ENCODE measurements at regions not wholly inside any gene's neighbourhood (a gene's known extent, or its start where the extent isn't known, plus 50 kb on each side); places are given as distances from the start of the nearest gene placed in this dataset.
"Not testable (repeated sequence)": the region's sequence is repeated elsewhere in the genome, so short reads cannot be mapped to it uniquely, and the experiment has no call there.

- no peak for DNase-seq
These were observed 84.6 kb upstream of the SPTLC3 start for GRCh38 chr20:12924126-12924525.

- peak; percentile 88 to 89 for DNase-seq
These were observed 83.5 kb upstream of the SPTLC3 start for GRCh38 chr20:12925210-12925755.

DNA sequence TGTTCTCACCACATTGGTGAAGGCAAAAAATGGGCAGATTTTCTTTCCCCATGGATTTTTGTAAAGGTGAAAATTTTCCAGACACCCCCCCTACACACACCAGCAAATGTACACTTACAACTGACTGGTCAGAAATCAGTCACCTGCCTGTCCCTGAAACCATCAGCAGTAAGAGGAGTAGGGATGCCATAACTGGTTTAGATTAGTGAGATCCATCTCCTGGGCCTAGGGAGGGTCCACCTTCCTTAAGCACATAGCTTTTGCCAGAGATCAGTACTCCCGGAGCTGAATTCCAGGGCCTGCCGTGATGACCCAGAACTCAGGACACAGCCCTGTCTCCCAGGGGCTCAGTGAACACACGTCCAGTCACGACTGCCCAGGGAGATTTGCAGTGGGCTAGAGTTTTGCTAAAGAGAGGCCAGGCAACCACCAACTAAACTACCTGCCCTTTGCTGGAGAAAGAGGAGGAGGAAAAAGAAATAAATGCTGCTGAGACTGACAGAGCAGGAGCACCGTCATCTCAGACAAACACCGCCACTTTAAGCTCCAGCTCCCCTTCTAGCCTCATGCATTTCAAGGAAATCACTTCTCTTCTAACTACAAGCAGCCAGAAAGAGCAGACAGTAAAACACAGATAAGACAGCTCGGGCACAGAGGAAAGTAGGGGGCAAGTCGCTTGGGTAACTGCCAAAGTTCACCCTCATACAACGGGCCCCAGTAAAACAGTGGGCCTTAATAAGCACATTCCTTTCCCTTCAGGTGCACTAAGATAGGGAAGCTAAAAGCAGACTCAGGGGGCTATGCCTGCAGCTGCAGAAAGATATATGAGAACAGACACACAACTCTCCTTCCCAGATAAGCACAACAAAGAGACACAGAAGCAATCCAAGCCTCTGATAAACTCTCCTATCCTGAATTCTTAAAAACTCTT lies 82.6 kb upstream of the SPTLC3 start:
- no peak for DNase-seq

- DNase-seq, result no peak
These were observed 81.3 kb upstream of the SPTLC3 start for GRCh38 chr20:12927489-12927888.

DNA sequence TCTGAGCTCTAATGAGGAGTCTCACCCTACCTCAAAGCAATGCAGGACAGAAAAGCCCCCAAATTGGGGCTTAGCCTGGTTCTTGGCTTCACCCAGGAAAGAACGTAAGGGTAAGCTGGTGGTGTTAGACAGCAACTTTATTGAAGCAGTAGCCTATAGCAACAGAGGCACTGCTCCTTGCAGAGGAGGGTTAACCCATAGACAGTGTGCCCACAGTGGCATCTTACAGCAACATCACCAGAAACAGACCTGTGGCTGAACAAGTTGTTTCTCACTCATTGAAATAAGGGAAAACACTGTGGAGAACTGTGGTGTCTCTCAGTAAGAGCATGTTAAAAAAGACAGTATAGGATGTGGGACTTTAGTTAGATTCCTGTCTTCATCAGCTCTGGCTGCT lies 80.4 kb upstream of the SPTLC3 start:
- DNase-seq, result no peak

DNA sequence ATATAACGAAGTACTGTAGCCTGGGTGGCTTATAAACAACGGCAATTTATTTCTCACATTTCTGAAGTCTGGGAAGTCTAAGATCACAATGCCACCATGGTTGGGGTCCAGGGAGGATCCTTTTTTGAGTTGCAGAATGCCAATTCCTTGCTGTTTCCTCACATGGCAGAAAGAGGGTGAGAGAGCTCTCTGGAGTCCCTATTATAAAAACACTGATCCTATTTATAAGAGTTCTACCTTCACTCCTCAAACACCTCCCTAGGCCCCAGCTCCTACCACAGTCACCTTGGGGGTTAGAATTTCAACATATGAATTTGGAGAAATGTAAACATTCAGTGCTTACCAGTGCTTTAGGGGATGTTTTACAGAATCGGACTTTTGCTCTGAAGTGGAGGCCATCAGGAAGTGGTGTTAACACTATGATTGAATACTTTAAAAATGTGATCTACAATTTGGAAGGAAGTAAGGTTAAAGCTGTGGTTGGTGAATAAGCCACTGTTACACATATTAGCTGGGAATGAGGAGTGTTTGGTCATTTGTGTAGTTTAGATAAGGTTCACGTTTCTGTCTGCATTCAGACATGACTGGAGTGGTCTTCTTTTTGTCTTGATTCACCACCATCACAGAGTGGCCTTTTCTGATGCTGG lies 79.9 kb upstream of the SPTLC3 start:
- peak in 1 of 2 experiments; percentile 14 for DNase-seq

DNA sequence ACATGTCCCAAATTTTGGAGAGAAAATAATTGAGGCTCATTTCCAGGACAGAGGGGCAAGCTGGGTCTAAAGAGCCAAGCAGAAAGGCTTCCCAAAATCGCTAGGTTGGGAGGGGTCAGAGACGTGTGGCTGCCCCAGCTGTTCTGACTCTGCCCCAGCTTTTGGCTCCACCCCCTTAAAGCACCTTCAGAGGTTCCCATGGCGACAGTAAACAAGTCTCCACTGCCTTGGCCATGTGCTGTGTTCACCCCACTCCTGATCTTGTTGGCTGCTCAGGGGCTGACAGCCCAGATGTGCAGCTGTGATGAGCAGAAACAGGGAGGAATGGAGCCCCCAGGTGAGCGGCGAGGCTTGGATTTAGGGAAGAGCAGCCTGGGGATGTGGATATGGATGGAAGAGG lies 72.8 kb upstream of the SPTLC3 start:
- no peak for DNase-seq

GRCh38 chr20:12936524-12936923 lies 72.2 kb upstream of the SPTLC3 start:
- no peak for DNase-seq

- DNase-seq, result no peak
These were observed 67.7 kb upstream of the SPTLC3 start for GRCh38 chr20:12941025-12941424.

DNA sequence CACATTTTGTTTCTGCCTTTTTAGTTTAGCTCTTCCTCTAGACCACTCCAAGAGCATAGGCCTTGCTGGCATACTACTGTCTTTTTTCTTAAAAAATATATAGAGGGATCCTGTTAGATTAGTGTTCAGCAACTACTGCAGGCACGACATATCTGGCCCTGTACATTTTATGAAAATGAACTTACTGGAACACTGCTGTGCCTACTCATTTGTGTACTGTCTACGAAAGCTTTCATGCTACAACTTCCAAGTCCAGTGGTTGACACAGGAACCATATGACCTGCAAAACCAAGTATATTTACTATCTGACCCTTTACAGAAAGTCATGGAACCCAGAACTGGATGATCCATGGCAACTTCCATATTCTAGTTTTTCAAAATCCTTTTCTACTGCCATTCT lies 66.6 kb upstream of the SPTLC3 start:
- no peak for DNase-seq

DNA sequence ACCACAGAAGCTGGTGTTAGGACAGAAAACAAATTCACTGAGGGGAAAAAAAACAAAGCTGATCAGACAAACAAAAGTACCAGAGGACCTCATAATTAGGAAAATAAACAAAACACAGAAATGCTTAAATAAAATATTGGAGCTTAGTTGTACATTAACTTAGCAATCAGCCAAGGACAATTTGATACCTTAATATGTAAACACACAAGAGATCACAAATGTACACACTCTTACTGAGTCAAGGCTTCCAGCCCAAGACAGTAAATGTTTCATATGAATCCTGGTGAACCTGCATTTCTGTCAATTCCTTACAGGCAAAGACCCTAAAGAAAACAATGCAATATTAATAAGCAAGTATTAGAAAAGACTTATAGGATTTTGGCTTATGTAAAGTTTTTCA lies 62.0 kb upstream of the SPTLC3 start:
- no peak for DNase-seq

GRCh38 chr20:12947691-12948090 lies 61.1 kb upstream of the SPTLC3 start:
- no peak for DNase-seq

GRCh38 chr20:12949429-12949980 lies 59.3 kb upstream of the SPTLC3 start:
- DNase-seq, result no peak

DNA sequence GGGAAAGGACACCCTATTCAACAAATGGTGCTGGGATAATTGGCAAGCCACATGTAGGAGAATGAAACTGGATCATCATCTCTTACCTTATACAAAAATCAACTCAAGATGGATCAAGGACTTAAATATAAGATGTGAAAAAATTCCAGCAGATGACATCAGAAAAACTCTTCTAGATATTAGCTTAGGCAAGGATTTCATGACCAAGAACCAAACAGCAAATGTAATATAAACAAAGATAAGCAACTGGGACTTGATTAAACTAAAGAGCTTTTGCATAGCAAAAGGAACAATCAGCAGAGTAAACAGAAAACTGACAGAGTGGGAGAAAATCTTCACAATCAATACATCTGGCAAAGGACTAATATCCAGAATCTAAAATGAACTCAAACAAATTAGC lies 54.5 kb upstream of the SPTLC3 start:
- DNase-seq, result not testable (repeated sequence)

GRCh38 chr20:12955611-12956010 lies 53.2 kb upstream of the SPTLC3 start:
- DNase-seq, result no peak

DNA sequence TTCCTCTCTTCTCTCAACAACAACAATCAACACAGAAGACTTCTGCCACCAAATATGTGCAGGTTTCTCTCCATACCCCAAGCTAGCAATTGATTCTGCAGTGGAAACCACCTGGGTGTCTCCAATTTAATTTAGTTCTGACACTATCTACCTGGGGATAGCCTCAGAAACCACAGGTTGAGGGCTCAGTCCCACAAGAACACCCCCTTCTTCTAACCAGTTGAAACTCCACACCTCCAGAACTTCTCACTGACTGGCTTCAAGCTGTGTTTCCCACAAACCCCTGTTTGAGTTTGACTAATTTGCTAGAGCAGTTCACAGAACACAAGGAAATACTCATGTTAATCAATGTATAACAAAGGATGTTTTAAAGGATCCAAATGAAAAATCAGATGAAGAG lies 52.5 kb upstream of the SPTLC3 start:
- no peak for DNase-seq

GRCh38 chr20:12957968-12958367 lies 50.8 kb upstream of the SPTLC3 start:
- no peak for DNase-seq
